HG03064 (cell line): ENCODE measurements at regions not wholly inside any gene's neighbourhood (a gene's known extent, or its start where the extent isn't known, plus 50 kb on each side); places are given as distances from the start of the nearest gene placed in this dataset.

Source experiments
- ATAC-seq: cut with Tn5 transposase; IDR thresholded peaks from one replicate; pipeline ENCODE4 v1.9.1; 2021; ENCODE audit warnings: low read depth; ENCODE audit not compliant: unreplicated experiment

- no peak for ATAC-seq
Measured at GRCh38 chr21:15359251-15359650, 294.5 kb upstream of the NRIP1 start.

DNA sequence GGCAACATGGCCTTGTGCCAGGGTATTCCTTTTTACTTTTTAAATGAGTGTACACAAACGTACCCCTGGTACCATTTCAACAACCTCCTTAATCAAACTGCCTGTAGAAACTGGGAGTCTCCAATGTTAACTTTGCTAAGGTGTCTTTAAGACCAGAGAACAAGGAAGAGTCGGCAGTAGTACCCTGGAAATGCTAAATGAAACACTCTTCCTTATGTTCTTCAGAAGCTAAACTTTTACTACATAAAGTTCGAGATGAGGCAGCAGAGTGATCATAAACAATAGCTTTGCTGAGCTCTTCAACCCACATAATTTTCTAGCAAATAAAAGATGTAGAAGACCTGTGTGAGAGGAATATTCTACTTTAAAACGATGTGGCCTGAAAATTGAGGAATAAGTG lies 297.7 kb upstream of the NRIP1 start:
- no peak for ATAC-seq

DNA sequence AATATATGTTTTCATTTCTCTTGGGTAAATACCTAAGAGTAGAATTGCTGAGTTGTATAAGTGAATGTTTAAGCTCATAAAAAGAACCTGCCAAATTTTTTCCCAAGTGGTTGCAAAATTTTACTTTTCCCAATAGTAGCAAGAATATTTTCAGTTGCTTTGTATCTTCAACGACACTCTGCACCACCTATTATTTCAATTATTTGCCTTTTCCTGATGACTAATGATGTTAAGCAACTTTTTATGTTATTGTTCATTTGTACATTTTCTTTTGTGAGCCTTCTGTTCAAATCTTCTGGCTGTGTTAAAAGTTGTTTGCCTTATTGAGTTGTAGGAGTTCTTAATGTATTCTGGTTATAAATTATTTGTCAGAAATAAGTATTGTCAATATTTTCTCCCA lies 299.1 kb upstream of the NRIP1 start:
- ATAC-seq = no peak

DNA sequence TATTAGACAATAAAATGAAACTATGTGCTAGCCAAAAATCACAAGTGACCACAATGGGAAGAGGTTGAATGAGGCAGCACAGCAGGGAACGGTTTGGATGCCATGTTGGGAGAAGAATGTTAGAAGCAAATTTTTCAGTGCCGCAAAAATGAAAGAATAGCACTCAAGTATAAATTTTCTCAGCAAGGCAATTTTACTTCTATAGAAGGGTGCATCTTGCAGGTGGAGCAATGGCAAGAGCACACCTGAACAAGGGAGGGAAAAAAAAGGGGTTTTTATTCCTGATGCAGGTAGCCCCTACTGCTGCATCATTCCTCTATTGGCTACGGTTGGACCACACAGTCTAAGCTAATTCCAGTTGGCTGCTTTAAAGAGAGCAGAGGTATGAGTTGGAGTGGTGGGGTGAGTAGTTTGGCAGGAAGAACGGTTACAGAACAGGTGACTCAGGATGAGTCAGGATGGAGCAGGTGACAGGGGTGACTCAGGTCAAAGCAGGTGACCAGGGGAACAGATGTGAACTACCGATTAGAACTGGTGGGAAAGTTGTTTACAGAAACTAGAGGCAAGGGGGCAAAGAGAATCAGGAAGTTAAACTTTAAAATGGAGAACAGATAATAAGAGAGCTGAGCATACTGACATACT lies 301.1 kb upstream of the NRIP1 start:
- no peak for ATAC-seq

- no peak for ATAC-seq
Measured at GRCh38 chr21:15366555-15366954, 301.8 kb upstream of the NRIP1 start.

- no peak for ATAC-seq
Measured at GRCh38 chr21:15367061-15367626, 302.3 kb upstream of the NRIP1 start.

DNA sequence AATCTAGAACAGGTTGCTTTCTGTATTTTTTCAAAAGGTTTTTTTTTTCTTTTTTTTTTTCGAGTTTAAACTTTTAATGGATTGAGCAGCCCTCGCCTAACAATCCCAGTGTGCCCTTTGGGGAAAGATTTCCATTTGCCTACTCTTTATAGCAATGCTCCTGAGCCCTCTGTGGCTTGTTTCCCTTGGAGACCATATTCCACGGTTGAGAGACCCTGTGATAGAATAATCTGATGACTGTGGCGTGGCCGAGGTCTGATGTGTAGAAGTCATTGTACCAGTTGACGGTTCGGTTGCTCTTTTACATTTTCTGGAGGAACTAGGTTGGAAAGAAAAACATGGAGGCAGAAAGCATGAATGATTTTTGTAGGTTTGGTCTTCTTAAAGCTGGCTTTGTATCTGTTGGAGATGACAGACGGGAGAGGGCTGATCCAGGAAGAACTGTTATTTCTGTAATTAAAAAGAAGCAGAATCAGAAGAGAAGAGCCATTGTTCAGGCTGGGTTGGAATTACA lies 305.7 kb upstream of the NRIP1 start:
- no peak for ATAC-seq

DNA sequence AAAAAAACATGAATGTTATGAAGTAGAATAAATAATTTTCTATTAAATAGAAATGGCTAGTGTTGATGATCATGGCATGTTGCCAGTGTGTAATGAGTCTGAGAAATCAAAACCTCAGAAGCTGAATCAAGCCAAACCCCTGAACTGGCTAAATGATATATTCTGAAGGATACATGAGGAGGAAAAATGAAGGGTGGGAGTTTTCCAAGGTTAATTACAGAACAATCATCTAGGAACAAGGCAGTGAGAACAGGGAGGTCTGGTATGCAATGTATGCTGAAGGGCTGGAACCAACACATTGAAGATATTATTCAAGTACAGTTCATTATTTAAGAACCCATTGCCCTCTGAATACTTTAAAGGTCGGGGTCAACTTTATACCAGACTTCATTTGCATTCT lies 309.1 kb upstream of the NRIP1 start:
- ATAC-seq = no peak

DNA sequence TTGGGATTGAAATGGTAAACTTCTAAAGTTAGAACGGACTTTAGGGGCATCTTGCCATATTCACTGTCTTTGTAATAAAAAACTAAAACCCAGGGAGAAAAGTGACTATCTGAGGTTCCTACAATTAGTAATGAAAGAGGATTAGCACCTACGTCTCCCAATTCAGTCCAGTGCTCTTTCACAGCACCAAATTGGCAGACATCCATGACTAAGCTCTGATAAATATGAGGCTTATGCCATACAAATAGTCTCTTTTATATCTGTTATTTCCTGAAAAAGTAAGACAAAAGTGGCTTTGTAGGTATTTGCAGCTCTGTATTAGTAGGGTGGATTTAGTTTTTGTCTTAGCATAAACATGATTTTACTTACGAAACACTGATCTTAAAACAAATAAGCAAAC lies 315.0 kb upstream of the NRIP1 start:
- ATAC-seq = no peak

- no peak for ATAC-seq
Measured at GRCh38 chr21:15383588-15383987, 318.8 kb upstream of the NRIP1 start.

DNA sequence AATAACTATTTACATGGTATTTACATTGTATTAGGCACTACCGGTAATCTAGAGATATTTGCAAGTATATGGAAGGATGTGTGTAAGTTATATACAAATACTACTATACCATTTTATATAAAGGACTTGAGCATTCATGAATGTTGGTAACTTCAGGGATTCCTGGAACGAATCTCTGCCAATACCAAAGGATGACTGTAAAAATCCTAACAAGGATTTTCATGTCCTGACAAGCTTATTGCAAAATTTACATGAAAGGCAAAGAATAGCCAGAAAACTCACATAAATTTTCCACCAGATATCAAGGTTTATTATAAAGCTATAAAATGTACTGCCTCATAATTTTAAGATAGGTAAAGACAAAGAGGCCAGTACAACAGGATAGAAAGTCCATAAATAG lies 325.2 kb upstream of the NRIP1 start:
- no peak for ATAC-seq

DNA sequence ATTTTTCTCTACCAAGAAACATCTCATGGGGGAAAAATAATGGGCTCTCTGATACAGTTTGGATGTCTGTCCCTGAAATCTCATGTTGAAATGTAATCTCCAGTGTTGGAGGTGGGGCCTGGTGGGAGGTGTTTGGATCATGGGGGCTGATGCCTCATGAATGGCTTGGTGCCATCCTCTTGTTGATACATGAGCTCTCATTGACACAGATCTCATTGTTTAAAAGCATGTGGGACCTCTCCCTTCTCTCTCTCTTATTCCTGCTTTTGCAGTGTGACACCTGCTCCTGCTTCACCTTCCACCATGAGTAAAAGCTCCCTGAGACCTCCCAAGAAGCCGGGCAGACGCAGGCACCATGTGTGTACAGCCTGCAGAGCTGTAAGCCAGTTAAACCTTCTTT lies 332.5 kb upstream of the NRIP1 start:
- ATAC-seq = no peak

- no peak for ATAC-seq
Measured at GRCh38 chr21:15400905-15401304, 328.9 kb upstream of the USP25 start.

GRCh38 chr21:15401331-15401730 lies 328.5 kb upstream of the USP25 start:
- no peak for ATAC-seq

DNA sequence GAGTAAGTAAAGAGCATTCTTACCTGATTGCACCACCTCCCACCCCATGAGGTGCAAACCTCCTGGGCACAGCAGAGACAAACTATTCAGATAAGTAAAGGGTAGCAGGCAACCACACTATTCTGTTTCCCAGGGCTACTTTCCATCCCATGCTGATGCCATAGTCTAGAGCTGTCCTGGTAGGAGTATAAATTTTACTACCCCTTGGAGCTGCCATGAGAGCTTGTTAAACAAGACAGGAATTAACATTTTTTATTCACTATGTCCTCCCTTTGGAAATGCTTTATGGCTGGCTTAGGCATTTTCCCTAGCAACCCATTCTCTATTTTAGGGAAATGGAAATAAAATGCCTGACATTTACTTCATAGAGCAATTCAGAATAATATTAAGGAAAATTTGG lies 324.6 kb upstream of the USP25 start:
- ATAC-seq = no peak

- no peak for ATAC-seq
Measured at GRCh38 chr21:15406791-15407190, 323.0 kb upstream of the USP25 start.

DNA sequence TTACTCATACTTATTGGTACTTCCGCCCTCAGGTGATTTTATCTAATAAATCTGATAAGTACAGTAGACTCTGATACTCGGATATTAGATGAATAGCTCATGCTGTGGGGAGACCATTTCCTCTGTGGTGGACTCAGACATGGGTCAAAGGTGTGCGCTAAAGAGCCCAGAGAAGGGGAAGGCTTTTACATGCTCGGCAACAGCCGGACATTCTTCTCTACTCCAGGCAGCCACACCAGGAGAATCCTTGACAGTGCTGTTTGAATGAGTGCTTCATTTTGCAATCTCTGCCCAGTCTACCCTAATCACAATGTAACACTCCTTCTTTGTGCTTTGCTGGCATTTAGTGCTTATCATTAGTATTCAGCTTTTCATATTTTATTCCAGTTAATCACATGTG lies 322.2 kb upstream of the USP25 start:
- no peak for ATAC-seq

- ATAC-seq = no peak
Measured at GRCh38 chr21:15408089-15408488, 321.7 kb upstream of the USP25 start.

DNA sequence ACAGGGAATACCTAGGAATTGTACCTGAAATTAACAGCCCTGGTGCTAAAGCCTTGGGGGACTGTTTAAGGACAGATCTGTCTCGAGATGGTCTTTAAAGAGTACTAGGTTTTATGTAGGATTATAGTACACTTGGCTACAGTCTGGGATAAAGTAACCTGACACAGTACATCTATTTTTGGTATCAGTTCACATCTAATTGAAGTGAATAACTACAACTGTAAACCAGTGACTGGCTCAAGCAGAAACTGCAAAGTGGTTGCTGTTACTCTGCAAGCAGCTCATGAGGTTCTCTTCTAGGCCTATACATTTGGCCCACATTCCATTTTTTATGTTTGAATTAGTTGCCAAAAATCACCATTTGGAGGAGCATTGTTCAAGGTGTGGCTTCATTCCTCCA lies 320.8 kb upstream of the USP25 start:
- no peak for ATAC-seq

- ATAC-seq = no peak
Measured at GRCh38 chr21:15410853-15411252, 318.9 kb upstream of the USP25 start.

GRCh38 chr21:15414057-15414456 lies 315.7 kb upstream of the USP25 start:
- ATAC-seq = no peak

DNA sequence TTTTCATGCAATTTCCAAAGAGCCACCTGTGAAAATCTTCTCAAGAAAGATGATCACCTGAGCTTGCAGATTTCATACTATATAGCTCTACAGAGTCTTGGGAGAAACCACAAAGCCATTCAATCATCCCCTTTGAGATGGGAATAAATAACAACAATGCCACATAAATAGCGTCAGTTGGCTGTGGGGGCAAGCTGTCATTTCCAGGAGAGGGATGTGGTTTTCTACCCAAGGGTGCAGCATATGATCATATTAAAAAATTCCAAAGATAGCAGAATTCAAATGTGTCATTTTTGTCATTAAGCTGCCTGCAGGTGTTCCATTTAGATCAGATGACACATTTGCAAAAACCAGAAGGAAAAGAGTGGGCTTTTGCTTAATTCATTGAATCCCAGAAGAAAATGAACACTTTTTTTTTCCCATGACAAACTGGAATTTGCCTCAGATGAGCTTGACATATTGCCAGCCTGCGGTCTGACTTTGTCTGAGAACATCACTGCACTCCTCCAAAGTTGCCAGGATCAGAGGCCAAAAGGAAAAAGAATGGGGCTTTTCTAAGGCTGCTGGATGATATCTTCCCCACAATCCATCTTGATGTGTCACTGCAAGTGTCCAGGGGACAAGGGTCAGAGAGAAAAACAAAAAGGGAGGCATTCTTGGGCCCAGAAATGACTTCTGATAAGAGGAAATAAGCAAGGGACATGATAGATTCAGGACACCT lies 314.1 kb upstream of the USP25 start:
- no peak for ATAC-seq
